Right lobe of liver (tissue), 4 donors: ENCODE measurements at regions not wholly inside any gene's neighbourhood (a gene's known extent, or its start where the extent isn't known, plus 50 kb on each side); places are given as distances from the start of the nearest gene placed in this dataset.
"Not testable (repeated sequence)": the region's sequence is repeated elsewhere in the genome, so short reads cannot be mapped to it uniquely, and the experiment has no call there.

Experiments used
- CTCF ChIP-seq, 4 donors: fragments of 200-600 bp in 3 of 4; fragments of 450-650 bp in 1 of 4; IDR thresholded peaks; one replicate each; pipeline versions ENCODE4 v1.5.1 to v1.8.0; 2016 to 2022; ENCODE audit warnings: antibody characterized with exemption in 4 of 4, mild to moderate bottlenecking in 2 of 4
- POLR2A ChIP-seq: fragments of 450-650 bp; IDR thresholded peaks from one replicate; pipeline ENCODE4 v1.6.1; 2017; ENCODE audit warnings: antibody characterized with exemption, mild to moderate bottlenecking
- donor health status: DM: no; HTN: no; CAD: no.
- donor health status: DM: no; HTN: no; CAD: no.
- donor health status: DM: no; HTN: yes; CAD: no.

- TF ChIP-seq CTCF (IDR thresholded peaks at IDR 0.05); POLR2A: not testable (repeated sequence)
Observed at GRCh38 chrX:82727436-82727835, 780.7 kb upstream of the POU3F4 start.
